Body of pancreas (tissue), 4 donors: ENCODE measurements at regions not wholly inside any gene's neighbourhood (a gene's known extent, or its start where the extent isn't known, plus 50 kb on each side); places are given as distances from the start of the nearest gene placed in this dataset.

Experiments
- ATAC-seq: fragments of 150-250 bp; one replicate; pipeline ENCODE4 v1.9.1; 2016
- DNase-seq, 4 donors: peaks; one replicate each; pipeline ENCODE4 v3.0.0-alpha.2; 2019
- H3K27ac ChIP-seq, 4 donors: fragments of 200-600 bp; sonication (generic); 1 replicate in 3 of 4; 2 replicates in 1 of 4; pipeline versions ENCODE4 v1.5.1 to v1.6.1; 2016 to 2019; ENCODE audit warnings: mild to moderate bottlenecking in 1 of 4, mixed read lengths in 1 of 4, moderate library complexity in 1 of 4
- H3K27me3 ChIP-seq, 2 donors: fragments of 200-600 bp; sonication (generic); one replicate each; pipeline ENCODE4 v1.6.0; 2016; ENCODE audit warnings: mild to moderate bottlenecking in 1 of 2
- H3K36me3 ChIP-seq, 2 donors: fragments of 200-600 bp; sonication (generic); replicated peaks in 1 of 2; 2 replicates each; pipeline ENCODE4 v1.5.1; 2016; ENCODE audit warnings: low read depth in 2 of 2; ENCODE audit not compliant: insufficient read depth in 1 of 2
- H3K4me1 ChIP-seq: fragments of 200-600 bp; sonication (generic); one replicate; pipeline ENCODE4 v1.6.0; 2016
- H3K4me3 ChIP-seq, 2 donors: fragments of 200-600 bp; sonication (generic); 1 replicate in 1 of 2; 2 replicates in 1 of 2; pipeline ENCODE4 v1.5.1; 2016 to 2019
- H3K9me3 ChIP-seq, 3 donors: fragments of 200-600 bp; sonication (generic); 1 replicate in 2 of 3; 2 replicates in 1 of 3; pipeline ENCODE4 v1.5.1; 2016
- POLR2A ChIP-seq, 3 donors: fragments of 450-650 bp; IDR thresholded peaks; one replicate each; pipeline ENCODE4 v1.6.1; 2016; ENCODE audit warnings: antibody characterized with exemption in 3 of 3, mild to moderate bottlenecking in 2 of 3
- WGBS, 2 donors: methylation state at CpG; one replicate each; pipeline ENCODE4 v1.1.5; 2017; 5-methylcytosine and 5-hydroxymethylcytosine counted together
- intact Hi-C: fragments of 100-400 bp; cut with DNase I; formaldehyde crosslinking; loops from one replicate; pipeline ENCODE4 v1.15.1; 2023
- TF ChIP-seq, protein P1 (sequence below), 7 experiments: fragments of 450-650 bp in 4 of 7; fragments of 200-600 bp in 3 of 7; sonication (generic) in 3 of 7; IDR thresholded peaks; one replicate each; pipeline ENCODE4 v1.5.1; 2016 to 2019; ENCODE audit warnings: antibody characterized with exemption in 7 of 7

DNA sequence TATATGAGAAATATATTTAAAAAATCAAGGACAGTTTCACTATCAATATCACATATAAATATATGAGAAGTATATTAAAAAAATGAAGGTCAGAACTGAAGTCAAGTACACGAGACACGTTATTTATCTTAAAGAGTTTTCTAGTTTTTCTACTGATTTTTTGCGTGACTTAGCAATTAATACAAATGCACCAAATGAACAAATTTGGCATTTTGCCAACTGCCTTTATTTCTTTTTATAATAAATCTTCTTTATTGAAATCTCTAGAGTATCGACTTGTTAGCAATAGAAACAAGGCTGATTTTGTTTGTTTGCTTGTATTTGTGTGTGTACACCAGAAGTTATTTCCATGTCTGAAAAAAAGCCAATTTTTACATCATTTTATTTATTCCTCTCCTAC lies 1684.7 kb upstream of the RAG2 start:
- WGBS, 2 donors = 58 to 63% methylated on average over 4 of the region's 4 CpGs
- intact Hi-C loops = no loop called here
- TF ChIP-seq, protein P1, sequence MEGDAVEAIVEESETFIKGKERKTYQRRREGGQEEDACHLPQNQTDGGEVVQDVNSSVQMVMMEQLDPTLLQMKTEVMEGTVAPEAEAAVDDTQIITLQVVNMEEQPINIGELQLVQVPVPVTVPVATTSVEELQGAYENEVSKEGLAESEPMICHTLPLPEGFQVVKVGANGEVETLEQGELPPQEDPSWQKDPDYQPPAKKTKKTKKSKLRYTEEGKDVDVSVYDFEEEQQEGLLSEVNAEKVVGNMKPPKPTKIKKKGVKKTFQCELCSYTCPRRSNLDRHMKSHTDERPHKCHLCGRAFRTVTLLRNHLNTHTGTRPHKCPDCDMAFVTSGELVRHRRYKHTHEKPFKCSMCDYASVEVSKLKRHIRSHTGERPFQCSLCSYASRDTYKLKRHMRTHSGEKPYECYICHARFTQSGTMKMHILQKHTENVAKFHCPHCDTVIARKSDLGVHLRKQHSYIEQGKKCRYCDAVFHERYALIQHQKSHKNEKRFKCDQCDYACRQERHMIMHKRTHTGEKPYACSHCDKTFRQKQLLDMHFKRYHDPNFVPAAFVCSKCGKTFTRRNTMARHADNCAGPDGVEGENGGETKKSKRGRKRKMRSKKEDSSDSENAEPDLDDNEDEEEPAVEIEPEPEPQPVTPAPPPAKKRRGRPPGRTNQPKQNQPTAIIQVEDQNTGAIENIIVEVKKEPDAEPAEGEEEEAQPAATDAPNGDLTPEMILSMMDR (IDR thresholded peaks at IDR 0.05) = no peak
- no peak for TF ChIP-seq POLR2A (IDR thresholded peaks at IDR 0.05)

DNA sequence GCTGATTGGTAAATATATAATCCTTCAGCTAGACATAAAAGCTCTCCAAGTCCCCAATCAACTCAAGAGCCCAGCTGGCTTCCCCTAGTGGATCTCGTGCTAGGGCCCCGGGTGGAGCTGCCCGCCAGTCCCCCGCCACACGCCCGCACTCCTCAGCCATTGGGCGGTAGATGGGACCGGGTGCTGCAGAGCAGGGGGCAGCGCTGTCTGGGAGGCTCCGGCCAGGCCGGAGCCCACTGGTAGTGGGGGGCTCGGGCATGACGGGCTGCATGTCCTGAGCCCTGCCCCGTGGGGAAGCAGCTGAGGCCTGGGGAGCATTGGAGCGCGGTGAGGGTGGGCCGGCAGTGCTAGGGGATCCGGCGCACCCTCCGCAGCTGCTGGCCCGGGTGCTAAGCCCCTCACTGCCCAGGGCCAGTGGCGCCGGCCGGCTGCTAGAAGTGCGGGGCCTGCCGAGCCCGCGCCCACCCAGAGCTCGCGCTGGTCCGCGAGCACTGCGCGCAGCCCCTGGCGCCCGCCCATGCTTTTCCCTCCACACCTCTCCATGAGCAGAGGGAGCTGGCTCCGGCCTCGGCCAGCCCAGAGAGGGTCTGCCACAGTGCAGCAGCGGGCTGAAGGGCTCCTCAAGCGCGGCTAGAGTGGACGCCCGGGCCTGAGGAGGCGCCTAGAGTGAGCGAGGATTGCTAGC lies 1680.6 kb upstream of the RAG2 start:
- H3K4me3 ChIP-seq = no peak overlapping the region
- H3K9me3 ChIP-seq = no peaks in the 10 kb centered on the region
- TF ChIP-seq POLR2A (IDR thresholded peaks at IDR 0.05) = no peak
- TF ChIP-seq, protein P1 (IDR thresholded peaks at IDR 0.05) = no peak
- H3K36me3 ChIP-seq = no peaks in the 10 kb centered on the region
- no peaks in the 10 kb centered on the region for H3K27me3 ChIP-seq
- H3K27ac ChIP-seq = no peak overlapping the region
- intact Hi-C loops = no loop called here
- DNase-seq = no peak
- WGBS, 2 donors = 95 to 96% methylated on average over 16 to 44 of the region's 45 CpGs
- no peak for ATAC-seq
- H3K4me1 ChIP-seq = no peaks in the 10 kb centered on the region

More for the DNA sequence above, 1684.7 kb upstream of the RAG2 start:
- no peak for ATAC-seq
- Histone ChIP-seq H3K4me3 (no peak overlapping the region), H3K4me1 (no peaks in the 10 kb centered on the region), H3K27ac (no peak overlapping the region), H3K27me3 (no peaks in the 10 kb centered on the region), H3K36me3 (no peaks in the 10 kb centered on the region), H3K9me3 (no peaks in the 10 kb centered on the region)
- DNase-seq = no peak

DNA sequence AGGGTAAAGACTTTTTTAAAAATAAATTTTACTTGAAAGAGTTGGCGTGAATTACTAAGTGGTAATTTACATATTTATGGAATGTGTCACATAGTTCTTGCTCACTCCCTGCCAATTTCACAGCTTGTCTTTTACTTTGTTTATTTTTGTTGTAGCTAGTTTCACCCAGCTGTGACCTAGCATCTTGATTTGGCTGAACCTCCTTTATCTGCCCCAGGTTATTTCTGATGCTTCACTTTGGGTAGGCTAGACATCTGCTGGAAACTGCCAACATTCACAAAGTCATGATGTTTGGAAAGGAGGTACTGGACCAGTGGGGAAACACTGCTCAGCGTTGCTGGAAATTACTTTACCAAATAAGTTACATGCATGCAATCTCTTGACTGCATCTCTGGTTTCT lies 1676.0 kb upstream of the RAG2 start:
- Histone ChIP-seq H3K4me3 (no peak overlapping the region), H3K27ac (no peak overlapping the region), H3K36me3 (no peaks in the 10 kb centered on the region), H3K27me3 (no peaks in the 10 kb centered on the region), H3K4me1 (no peaks in the 10 kb centered on the region), H3K9me3 (no peaks in the 10 kb centered on the region)
- ATAC-seq (no peak), DNase-seq (no peak)
- 70 to 78% methylated on average over 2 of the region's 2 CpGs for WGBS, 2 donors
- intact Hi-C loops = no loop called here
- TF ChIP-seq, protein P1 (IDR thresholded peaks at IDR 0.05) = no peak
- no peak for TF ChIP-seq POLR2A (IDR thresholded peaks at IDR 0.05)

DNA sequence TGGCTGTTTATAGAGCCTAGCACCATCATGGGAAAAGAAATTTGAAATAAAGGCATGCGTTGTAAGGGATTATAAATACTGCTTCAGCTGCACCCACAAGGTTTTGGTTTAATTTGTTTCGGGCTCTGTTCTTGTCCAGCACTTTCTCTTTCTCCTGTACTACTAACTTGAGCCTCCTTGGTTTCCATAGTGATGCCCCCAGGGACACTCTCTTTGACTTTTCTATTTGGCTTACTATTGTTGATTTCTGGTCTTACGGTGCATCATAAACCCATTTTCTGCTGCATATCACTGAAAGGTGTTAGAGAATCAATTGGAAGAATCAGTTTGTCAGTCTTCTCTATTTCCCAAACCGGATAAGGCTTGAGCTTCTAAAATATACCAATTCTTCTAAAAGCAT lies 1674.3 kb upstream of the RAG2 start:
- H3K4me3 ChIP-seq = no peak overlapping the region
- no peaks in the 10 kb centered on the region for H3K36me3 ChIP-seq
- H3K4me1 ChIP-seq = no peaks in the 10 kb centered on the region
- ATAC-seq (no peak), DNase-seq (no peak)
- no peak overlapping the region for H3K27ac ChIP-seq
- H3K27me3 ChIP-seq = no peaks in the 10 kb centered on the region
- H3K9me3 ChIP-seq = no peaks in the 10 kb centered on the region
- TF ChIP-seq POLR2A (IDR thresholded peaks at IDR 0.05) = no peak
- TF ChIP-seq, protein P1 (IDR thresholded peaks at IDR 0.05) = no peak
- 64 to 77% methylated on average over 4 of the region's 4 CpGs for whole genome bisulfite sequencing, 2 donors
- intact Hi-C loops = no loop called here

DNA sequence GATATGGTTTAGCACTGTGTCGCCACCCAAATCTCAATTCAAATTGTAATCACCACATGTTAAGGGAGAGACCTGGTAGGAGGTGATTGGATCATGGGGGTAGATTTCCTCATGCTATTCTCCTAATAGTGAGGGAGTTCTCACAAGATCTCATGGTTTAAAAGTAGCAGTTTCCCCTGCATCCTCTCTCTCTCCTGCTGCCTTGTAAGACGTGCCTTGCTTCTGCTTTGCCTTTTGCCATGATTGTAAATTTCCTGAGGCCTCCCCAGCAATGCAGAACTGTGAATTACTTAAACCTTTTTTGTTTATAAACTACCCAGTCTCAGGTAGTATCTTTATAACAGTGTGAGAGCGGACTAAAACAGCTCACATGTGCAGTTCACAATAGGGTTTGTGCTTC lies 1668.7 kb upstream of the RAG2 start:
- DNase-seq (no peak), ATAC-seq (no peak)
- Histone ChIP-seq H3K4me1 (no peaks in the 10 kb centered on the region), H3K9me3 (no peaks in the 10 kb centered on the region), H3K27me3 (no peaks in the 10 kb centered on the region), H3K27ac (no peak overlapping the region), H3K36me3 (no peaks in the 10 kb centered on the region), H3K4me3 (no peak overlapping the region)
- 73 to 75% methylated on average over 3 of the region's 3 CpGs for WGBS, 2 donors
- intact Hi-C loops = no loop called here
- TF ChIP-seq, protein P1 (IDR thresholded peaks at IDR 0.05) = no peak
- TF ChIP-seq POLR2A (IDR thresholded peaks at IDR 0.05) = no peak
